Natural killer cell (primary cell): ENCODE measurements at regions not wholly inside any gene's neighbourhood (a gene's known extent, or its start where the extent isn't known, plus 50 kb on each side); places are given as distances from the start of the nearest gene placed in this dataset.

Experiments used
- ATAC-seq, 3 donors: fragments of 150-1000 bp in 2 of 3; fragments of 200-7000 bp in 1 of 3; cut with Tn5 transposase; 1 replicate in 1 of 3; 2 replicates in 2 of 3; pipeline ENCODE4 v1.10.0; 2021; ENCODE audit warnings: mild to moderate bottlenecking in 2 of 3, moderate library complexity in 2 of 3
- DNase-seq, 2 donors: peaks; one replicate each; pipeline versions ENCODE4 v3.0.0 to v3.0.0-alpha.2; 2013 to 2021; ENCODE audit warnings: mixed read lengths in 1 of 2
- H3K27ac ChIP-seq: one replicate; pipeline ENCODE4 v1.5.1; 2013; ENCODE audit warnings: mild to moderate bottlenecking, low read length
- H3K27me3 ChIP-seq: one replicate; pipeline ENCODE4 v1.6.1; 2013; ENCODE audit warnings: low read length; ENCODE audit not compliant: control insufficient read depth, insufficient read depth
- H3K36me3 ChIP-seq: one replicate; pipeline ENCODE4 v1.6.1; 2013; ENCODE audit warnings: low read length; ENCODE audit not compliant: control insufficient read depth, insufficient read depth
- H3K4me1 ChIP-seq: one replicate; pipeline ENCODE4 v1.6.1; 2013; ENCODE audit warnings: low read length; ENCODE audit not compliant: control insufficient read depth, insufficient read depth
- H3K4me3 ChIP-seq: one replicate; pipeline ENCODE4 v1.5.1; 2013; ENCODE audit warnings: low read length
- H3K9me3 ChIP-seq: one replicate; pipeline ENCODE4 v1.6.1; 2013; ENCODE audit warnings: low read length; ENCODE audit not compliant: control insufficient read depth, insufficient read depth
- H3K27ac Mint-ChIP-seq, 2 donors: one replicate each; pipeline ENCODE4 v1.8.0; 2022; ENCODE audit warnings: mild to moderate bottlenecking in 2 of 2, mixed read lengths in 2 of 2, moderate library complexity in 1 of 2
- H3K27me3 Mint-ChIP-seq, 2 donors: one replicate each; pipeline ENCODE4 v1.8.0; 2022; ENCODE audit warnings: low read depth in 2 of 2, mixed read lengths in 2 of 2
- H3K36me3 Mint-ChIP-seq: one replicate; pipeline ENCODE4 v1.8.0; 2022; ENCODE audit warnings: mixed read lengths
- H3K4me1 Mint-ChIP-seq, 2 donors: one replicate each; pipeline ENCODE4 v1.8.0; 2022; ENCODE audit warnings: mixed read lengths in 2 of 2
- H3K4me3 Mint-ChIP-seq: one replicate; pipeline ENCODE4 v1.8.0; 2022; ENCODE audit warnings: mild to moderate bottlenecking, moderate library complexity, mixed read lengths
- H3K9me3 Mint-ChIP-seq, 2 donors: one replicate each; pipeline ENCODE4 v1.8.0; 2022; ENCODE audit warnings: mixed read lengths in 2 of 2
- CTCF ChIP-seq: fragments of 200-600 bp; IDR thresholded peaks from one replicate; pipeline ENCODE4 v1.8.0; 2022; ENCODE audit warnings: antibody characterized with exemption
- WGBS: methylation state at CpG from one replicate; pipeline ENCODE4 v1.1.7; 2013; ENCODE audit warnings: missing lambda C conversion rate; ENCODE audit not compliant: insufficient coverage; 5-methylcytosine and 5-hydroxymethylcytosine counted together
- intact Hi-C: fragments of 100-400 bp; cut with micrococcal nuclease; formaldehyde crosslinking; loops from one replicate; pipeline ENCODE4 v1.14.2; 2022

DNA sequence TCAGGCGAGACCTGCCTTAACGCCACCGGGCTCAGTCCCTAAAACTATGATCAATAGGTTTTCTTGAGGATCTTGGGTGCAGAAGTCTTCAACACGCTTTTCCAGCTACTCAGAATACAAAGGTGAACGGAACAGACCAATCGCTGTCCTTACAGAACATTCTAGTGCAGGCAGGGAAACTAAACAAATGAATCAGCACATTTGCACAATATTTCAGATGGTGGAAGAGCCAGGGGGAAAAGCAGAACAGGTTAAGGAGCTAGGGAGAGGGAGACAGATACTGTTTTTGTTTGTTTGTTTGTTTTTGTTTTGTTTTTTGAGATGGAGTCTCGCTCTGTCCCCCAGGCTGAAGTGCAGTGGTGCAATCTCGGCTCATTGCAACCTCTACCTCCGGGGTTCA, 271.1 kb downstream of the TFAP2C start:
- Histone ChIP-seq H3K27ac (no peak overlapping the region), H3K4me1 (no peaks in the 10 kb centered on the region), H3K27me3 (no peaks in the 10 kb centered on the region), H3K9me3 (no peaks in the 10 kb centered on the region), H3K36me3 (no peaks in the 10 kb centered on the region), H3K4me3 (no peak overlapping the region)
- Mint-ChIP-seq H3K27me3 (peaks cover 9 to 13% of the 10 kb centered on the region in 2 donors), H3K9me3 (peaks cover 0 to 2% of the 10 kb centered on the region in 2 donors), H3K4me3 (no peak overlapping the region), H3K4me1 (no peaks in the 10 kb centered on the region), H3K36me3 (no peaks in the 10 kb centered on the region), H3K27ac (no peak overlapping the region)
- TF ChIP-seq CTCF: no peak
- intact Hi-C loops: no loop called here
- ATAC-seq (no peak), DNase-seq (no peak)
- 78% methylated on average over 9 of the region's 9 CpGs for WGBS

- H3K4me3 Mint-ChIP-seq: no peak overlapping the region
- no peak overlapping the region for H3K27ac ChIP-seq
- intact Hi-C loops: no loop called here
- H3K27ac Mint-ChIP-seq: no peak overlapping the region
- peaks cover 8% of the 10 kb centered on the region in 2 donors for H3K27me3 Mint-ChIP-seq
- H3K9me3 ChIP-seq: no peaks in the 10 kb centered on the region
- no peaks in the 10 kb centered on the region for H3K36me3 Mint-ChIP-seq
- no peak overlapping the region for H3K4me3 ChIP-seq
- no peak for TF ChIP-seq CTCF
- H3K4me1 Mint-ChIP-seq: no peaks in the 10 kb centered on the region
- H3K36me3 ChIP-seq: no peaks in the 10 kb centered on the region
- ATAC-seq: no peak
- H3K9me3 Mint-ChIP-seq: peaks cover 0 to 2% of the 10 kb centered on the region in 2 donors
- H3K4me1 ChIP-seq: no peaks in the 10 kb centered on the region
- no peak for DNase-seq
- no peaks in the 10 kb centered on the region for H3K27me3 ChIP-seq
- WGBS: no CpG with 5 or more reads among the region's 1 CpG
Measured at GRCh38 chr20:56903421-56903820, 274.3 kb downstream of the TFAP2C start.

- intact Hi-C loops: no loop called here
- ATAC-seq: no peak
- Histone ChIP-seq H3K36me3 (no peaks in the 10 kb centered on the region), H3K9me3 (no peaks in the 10 kb centered on the region), H3K27ac (no peak overlapping the region), H3K27me3 (no peaks in the 10 kb centered on the region), H3K4me3 (no peak overlapping the region), H3K4me1 (no peaks in the 10 kb centered on the region)
- Mint-ChIP-seq H3K27me3 (peaks cover 3 to 10% of the 10 kb centered on the region in 2 donors), H3K27ac (no peak overlapping the region), H3K4me1 (no peaks in the 10 kb centered on the region), H3K4me3 (no peak overlapping the region), H3K9me3 (peaks cover 0 to 2% of the 10 kb centered on the region in 2 donors), H3K36me3 (no peaks in the 10 kb centered on the region)
- TF ChIP-seq CTCF: no peak
- DNase-seq: no peak
- WGBS: 69% methylated on average over 4 of the region's 4 CpGs
Measured at GRCh38 chr20:56903858-56904257, 274.8 kb downstream of the TFAP2C start.

DNA sequence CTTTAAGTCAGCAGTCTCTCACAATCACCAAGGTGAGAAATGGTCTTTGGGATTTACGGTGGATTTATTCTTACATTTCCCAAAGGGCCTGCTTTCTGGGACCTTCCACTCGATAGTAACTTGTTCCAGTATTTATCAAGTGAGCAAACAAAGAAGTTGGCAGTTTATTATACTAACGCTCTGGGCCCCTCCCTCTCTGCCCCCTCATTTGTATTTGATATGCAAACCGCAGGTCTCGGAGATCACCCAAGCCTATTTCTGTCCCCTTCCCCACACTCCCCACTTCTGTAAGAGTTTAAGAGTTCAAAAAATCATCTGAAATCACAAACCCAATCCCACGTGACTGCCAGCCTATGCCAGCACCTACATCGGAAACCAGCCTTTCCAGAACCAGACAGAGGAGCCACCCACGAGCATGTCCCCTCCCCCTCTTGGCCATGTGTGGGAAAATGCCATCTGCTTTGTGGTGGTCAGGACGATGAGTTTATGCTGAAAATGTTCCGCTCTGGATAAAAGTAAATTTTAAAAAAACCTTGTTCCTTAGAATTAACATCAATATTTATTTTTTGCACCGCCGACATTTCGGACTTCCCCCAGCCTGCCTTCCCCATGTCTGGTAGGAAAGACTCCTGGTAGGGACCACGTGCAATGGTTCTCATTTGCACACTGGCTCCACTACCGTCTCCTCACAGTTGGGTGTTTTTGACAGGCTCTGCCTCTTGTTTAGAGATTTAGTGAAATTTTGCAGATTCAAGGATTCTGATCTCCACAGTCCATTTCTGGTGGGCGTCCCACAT, 281.0 kb downstream of the TFAP2C start:
- intact Hi-C loops: no loop called here
- Mint-ChIP-seq H3K4me1 (no peaks in the 10 kb centered on the region), H3K36me3 (no peaks in the 10 kb centered on the region), H3K27ac (no peak overlapping the region), H3K4me3 (no peak overlapping the region), H3K27me3 (peaks cover 6 to 9% of the 10 kb centered on the region in 2 donors), H3K9me3 (no peaks in the 10 kb centered on the region)
- TF ChIP-seq CTCF: no peak
- Histone ChIP-seq H3K27me3 (no peaks in the 10 kb centered on the region), H3K4me1 (no peaks in the 10 kb centered on the region), H3K36me3 (no peaks in the 10 kb centered on the region), H3K4me3 (no peak overlapping the region), H3K9me3 (no peaks in the 10 kb centered on the region), H3K27ac (no peak overlapping the region)
- DNase-seq (no peak), ATAC-seq (no peak)
- 68% methylated on average over 15 of the region's 16 CpGs for WGBS
